GM21423 (cell line): ENCODE measurements at regions not wholly inside any gene's neighbourhood (a gene's known extent, or its start where the extent isn't known, plus 50 kb on each side); places are given as distances from the start of the nearest gene placed in this dataset.
"Not testable (repeated sequence)": the region's sequence is repeated elsewhere in the genome, so short reads cannot be mapped to it uniquely, and the experiment has no call there.

Experiments
- ATAC-seq: cut with Tn5 transposase; IDR thresholded peaks from one replicate; pipeline ENCODE4 v1.9.1; 2021; ENCODE audit warnings: mild to moderate bottlenecking, moderate library complexity; ENCODE audit not compliant: unreplicated experiment

DNA sequence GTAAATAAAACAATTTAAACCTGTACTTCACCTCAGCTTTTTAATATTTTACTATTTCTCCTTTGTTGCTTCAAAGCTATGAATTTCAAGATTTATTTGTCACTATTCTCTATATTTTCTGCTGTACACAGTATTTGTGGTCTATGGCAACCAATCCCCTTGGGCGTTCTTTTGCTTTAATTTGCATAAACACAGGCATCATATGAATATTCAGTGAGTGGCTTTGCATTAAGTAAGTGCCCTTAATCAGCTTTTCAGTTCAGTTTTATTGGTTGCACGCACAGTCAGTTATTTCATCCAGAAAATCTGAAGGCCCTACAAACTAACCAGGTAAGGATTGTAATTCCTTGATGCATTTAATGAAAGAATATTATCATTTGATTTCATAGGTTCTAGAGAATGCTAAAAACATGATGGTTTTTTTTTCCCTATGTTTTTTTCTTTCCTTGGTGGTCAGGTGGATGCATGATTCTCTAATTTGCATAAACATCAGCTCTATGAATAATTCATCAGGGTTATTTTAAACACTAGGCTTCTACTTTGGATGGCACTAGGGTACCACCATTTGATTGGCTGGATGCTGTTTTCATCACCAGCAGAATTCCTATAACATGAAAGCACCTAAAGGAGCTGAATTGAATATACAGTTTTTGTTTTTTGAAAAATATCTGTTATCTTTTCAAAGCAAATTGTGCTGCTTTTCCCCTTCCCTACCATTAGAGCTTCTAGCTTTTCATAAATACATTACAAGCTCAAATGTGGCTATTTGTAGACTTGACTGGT is 249.2 kb upstream of the CCNH start:
- no peak for ATAC-seq

DNA sequence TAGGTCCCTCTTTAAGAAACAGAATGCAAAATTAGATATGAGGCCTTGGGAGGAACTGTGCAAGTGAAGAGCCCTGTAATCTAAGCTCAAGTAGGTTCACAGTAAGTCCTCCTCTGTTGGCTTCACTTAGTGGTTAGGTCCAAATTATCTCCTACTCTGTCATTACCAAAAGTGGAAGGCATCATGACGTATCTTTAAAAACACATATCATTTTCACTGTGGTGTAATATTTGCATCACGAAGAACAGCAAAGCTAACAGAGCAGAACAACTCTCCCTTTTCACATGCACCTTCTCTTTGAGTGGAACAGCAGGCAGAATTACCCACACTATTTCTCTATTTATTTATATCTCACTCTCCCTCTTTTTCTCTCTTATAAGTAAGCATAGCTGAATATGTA is 240.5 kb upstream of the CCNH start:
- no peak for ATAC-seq

- no peak for ATAC-seq
These were observed 237.6 kb upstream of the CCNH start for GRCh38 chr5:87650284-87650683.

DNA sequence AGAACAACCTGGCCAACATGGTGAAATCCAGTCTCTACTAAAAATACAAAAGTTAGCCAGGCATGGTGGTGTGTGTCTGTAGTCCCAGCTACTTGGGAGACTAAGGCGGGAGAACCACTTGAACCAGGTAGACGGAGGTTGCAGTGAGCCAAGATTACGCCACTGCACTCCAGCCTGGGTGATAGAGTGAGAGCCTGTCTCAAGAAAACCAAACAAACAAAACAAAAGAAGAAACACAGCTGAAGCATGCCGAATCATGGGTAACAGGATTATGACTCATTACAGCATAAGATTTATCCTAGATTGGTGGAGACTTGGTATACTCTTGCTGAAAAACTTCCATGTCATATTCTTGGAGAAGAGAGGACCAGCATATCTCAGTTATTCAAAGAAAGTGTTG is 236.7 kb upstream of the CCNH start:
- ATAC-seq: no peak

GRCh38 chr5:87645224-87645623 is 232.5 kb upstream of the CCNH start:
- no peak for ATAC-seq

DNA sequence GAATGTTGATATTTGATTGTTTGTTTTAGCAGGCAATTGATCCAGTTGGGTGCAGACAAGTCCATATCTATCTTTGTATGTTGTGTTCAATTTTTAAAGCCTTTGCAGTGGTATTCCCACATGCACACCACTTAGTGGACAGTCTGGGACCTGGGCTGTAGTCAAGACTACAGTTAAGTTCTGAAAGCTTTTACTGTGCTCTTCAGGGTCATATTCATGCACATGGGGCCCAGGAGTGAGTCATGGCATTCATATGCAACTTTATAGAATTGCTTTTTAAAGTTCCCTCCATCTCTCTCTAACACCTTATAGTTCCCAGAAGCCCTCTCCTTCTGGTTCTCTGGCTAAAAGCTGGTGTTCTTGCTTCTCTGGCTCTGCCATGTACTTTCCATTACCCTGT is 228.2 kb upstream of the CCNH start:
- ATAC-seq: no peak

DNA sequence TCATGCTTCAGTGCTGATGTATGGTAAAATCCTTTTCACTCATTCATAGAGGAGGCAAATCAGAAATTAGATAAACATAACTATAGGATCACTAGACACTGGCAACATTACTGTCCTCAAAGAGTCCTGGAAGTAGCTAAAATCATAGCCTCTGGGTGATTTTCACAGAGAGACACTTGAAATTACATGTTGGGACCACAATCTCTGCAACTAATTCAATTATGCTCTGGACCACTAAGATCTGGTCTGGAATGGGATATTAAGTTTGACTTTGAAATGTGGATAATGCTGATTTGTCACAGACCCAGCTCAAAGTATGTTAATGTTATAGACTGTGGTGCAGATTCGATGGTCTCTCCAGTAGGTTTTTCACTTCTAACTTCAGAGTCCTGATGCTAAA is 214.6 kb upstream of the CCNH start:
- ATAC-seq: no peak

DNA sequence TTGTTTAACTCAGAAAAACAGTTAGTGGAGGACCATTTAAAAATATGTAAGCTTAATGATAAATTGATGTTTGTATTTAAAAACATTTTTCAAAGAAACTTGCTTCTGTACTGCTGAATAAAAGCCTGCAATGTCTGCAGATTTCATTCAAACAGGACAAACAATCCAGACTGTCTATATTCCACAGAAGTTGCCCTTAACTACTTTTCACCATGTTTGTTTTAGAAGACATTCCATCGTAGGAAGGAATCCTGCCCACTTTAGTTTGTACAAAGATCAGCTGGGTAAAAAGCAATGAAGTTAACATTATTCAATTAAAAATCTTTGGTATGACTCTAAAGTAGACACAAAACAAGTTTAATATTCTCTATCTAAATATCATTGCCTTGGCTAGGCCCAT is 195.7 kb upstream of the CCNH start:
- no peak for ATAC-seq

DNA sequence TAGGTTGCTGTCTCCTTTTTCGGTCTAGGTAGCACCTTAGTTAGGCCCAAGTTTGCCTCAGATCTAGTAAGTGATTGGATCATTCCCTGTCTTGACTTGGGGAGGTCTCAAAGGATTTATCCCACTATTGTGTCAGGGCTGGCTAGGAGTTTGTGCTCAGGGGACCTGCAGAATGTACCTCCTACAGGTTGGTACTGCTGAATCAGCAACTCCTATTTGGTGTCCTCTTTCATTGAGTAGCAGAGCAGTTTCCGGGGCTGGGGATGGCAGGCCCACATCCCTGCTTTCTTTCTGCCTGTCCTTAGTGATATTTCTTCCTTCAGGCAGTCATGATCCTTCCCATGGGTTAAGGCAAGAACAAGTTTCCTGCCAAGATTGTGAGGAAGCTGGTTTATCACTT is 192.9 kb upstream of the CCNH start:
- no peak for ATAC-seq

GRCh38 chr5:87599778-87600177 is 187.0 kb upstream of the CCNH start:
- ATAC-seq: no peak

DNA sequence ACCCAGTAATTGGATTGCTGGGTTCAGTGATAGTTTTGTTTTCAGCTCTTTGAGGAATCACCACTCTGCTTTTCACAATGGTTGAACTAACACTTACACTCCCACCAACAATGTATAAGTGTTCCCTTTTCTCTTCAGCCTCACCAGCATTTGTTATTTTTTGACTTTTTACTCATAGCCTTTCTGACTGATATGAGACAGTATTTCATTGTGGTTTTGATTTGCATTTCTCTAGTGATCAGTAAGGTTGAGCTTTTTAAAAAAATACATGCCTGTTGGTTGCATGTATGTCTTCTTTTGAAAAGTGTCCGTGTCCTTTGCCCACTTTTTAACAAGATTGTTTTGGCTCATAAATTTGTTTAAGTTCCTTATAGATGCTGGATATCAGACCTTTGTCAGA is 185.7 kb upstream of the CCNH start:
- no peak for ATAC-seq

- ATAC-seq: no peak
These were observed 181.8 kb upstream of the CCNH start for GRCh38 chr5:87594566-87594965.

DNA sequence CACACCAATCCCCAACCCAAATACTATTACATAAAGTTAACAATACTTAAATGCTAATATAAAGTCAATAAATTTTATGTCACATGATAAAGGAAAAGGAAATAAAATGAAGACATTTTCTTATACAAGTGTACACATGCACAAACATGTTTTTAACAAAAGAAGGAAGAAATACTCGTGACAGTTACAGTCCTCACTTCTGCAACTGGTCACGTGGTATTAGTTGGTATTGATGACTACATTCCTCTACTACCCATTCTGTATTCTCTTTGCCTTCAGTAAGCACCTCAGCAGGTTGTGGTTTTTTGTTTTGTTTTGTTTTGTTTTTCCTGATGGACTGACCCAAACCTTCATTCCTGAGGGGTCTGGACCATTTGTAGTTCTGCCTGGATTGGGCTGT is 176.9 kb upstream of the CCNH start:
- no peak for ATAC-seq

GRCh38 chr5:87588316-87588715 is 175.6 kb upstream of the CCNH start:
- no peak for ATAC-seq

GRCh38 chr5:87583704-87584103 is 171.0 kb upstream of the CCNH start:
- ATAC-seq: not testable (repeated sequence)

- no peak for ATAC-seq
These were observed 169.4 kb upstream of the CCNH start for GRCh38 chr5:87582149-87582548.

- ATAC-seq: no peak
These were observed 168.9 kb upstream of the CCNH start for GRCh38 chr5:87581661-87582060.

DNA sequence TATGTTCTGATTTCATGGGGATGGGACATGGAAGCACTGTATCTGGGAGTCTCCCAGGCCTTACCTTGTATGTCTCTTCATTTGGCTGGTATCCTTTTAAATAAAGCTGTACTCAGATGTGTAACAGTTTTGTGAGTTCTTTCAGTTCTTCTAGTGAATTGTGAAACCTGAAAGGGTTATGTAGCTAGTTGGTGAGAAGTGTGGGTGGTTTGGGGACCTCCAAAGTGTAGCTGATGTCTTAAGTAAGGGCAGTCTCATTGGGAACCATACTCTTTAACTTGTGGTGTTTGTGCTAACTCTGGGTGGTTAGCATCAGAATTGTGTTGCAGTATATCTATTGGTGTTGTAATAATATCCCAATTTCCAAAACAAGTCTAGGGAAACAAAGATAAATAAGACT is 166.9 kb upstream of the CCNH start:
- ATAC-seq: no peak

DNA sequence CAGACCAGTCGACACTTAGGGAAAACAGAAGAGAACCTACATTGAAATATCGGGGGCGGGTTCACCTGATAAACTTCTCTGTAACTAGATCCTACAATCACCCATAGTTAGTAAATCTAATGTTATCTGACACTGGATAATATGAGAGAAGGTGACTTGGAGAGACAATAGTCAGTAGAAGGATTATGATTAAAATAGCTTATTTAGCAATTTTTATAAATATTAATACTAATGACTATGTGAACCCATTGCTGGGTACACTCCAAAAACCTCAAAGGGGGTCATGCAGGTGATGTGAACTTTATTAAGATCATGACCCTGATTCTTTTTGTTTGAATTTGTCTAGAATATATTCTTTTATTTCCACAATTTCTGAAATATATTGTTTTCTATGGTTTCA is 164.1 kb upstream of the CCNH start:
- ATAC-seq: no peak

- ATAC-seq: not testable (repeated sequence)
These were observed 163.6 kb upstream of the CCNH start for GRCh38 chr5:87576306-87576705.

GRCh38 chr5:87574106-87574505 is 161.4 kb upstream of the CCNH start:
- no peak for ATAC-seq

- ATAC-seq: no peak
These were observed 159.9 kb upstream of the CCNH start for GRCh38 chr5:87572611-87573010.

DNA sequence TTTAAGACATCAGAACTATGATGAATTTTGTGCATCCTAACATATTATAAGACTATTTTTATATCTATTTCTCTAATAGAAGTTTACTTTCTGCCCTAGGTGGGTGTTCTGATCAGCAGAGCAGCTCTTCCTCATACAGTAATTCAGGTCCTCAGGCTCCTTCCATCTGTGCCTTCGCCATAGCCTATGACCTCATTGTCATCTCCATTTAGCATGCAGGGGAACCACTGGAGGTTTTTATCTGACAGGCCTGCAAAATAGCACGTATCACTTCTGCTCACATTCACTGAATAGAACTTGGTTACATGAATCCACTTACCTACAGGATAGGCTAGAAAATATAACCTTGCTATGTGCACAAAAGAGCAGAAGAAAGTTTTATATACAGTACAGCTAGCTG is 159.4 kb upstream of the CCNH start:
- no peak for ATAC-seq
